ENCODE measurements at regions not wholly inside any gene's neighbourhood (a gene's known extent, or its start where the extent isn't known, plus 50 kb on each side); places are given as distances from the start of the nearest gene placed in this dataset.

DNA sequence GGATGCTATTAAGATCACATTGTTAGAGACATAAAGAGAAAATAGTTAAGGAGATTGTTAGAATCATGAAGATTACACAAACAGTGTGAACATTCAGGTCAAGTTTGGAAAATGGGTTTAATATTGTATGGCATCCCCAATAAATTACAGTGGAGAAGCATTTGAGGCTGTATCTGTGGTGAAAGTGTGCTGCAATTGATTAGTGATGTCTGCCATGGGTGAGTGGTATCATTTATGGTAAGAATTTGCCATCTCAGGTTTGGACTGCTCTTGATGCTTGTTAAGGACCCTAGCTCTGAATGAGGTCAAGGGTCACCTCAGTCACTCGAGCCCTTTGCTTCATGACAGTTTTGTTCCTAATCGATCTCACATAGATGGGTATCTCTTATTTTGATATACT, 265.7 kb upstream of the SRRM4 start:
- DNase-seq, result no peak
- Histone ChIP-seq H3K27ac (no peak overlapping the region), H3K4me3 (ENCODE audit: low read depth, low read length) (no peak overlapping the region), H3K36me3 (replicated peaks) (no peaks in the 10 kb centered on the region), H3K27me3 (replicated peaks) (no peaks in the 10 kb centered on the region)
- in situ Hi-C loops (cut with HindIII; ENCODE audit: low pct_ligation_motif_present, low sequenced_read_pairs), result no loop called here
- TF ChIP-seq CTCF (IDR thresholded peaks at IDR 0.05; ENCODE audit: low read depth, low read length, missing control alignments), result no peak

DNA sequence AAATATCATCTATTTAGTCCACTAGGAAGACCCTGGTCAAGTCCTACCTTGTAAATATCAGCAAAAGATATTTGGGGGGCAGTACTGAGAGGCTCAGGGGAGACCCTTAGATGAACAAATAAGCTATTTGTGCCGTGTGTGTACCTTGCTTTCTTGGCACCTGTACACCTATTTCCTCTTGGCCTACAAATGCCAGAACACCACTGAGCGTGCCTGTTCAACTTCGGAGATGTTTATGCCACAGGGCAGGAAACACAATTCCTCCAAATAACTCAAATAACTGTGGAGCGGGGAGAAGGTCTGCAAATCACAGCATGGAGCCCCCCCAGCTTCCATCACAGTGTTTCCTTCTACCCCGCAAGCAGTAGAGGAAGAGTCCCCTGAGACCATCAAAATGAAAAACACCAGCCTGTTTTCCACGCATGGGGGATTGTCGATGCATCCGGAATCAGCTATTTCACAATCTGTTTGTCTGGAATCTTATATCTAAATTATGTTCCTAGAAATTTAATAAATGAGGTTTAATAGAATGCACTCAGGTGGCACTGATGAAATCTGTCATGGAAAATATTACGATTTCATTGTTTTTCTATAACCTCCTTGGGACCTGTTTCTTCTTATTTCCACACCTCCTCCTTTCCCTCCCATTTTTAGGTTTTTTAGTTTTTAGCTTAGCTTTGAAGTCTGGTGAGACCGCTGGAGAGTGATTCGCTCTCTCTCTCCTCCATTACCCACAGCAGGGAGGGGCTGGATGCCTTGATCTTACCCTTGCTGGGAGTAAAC, 254.0 kb upstream of the SRRM4 start:
- H3K27me3 ChIP-seq (replicated peaks), result no peaks in the 10 kb centered on the region
- TF ChIP-seq CTCF (IDR thresholded peaks at IDR 0.05; ENCODE audit: low read depth, low read length, missing control alignments), result no peak
- in situ Hi-C loops (cut with HindIII; ENCODE audit: low pct_ligation_motif_present, low sequenced_read_pairs), result no loop called here
- no peak for DNase-seq
- H3K27ac ChIP-seq, result no peak overlapping the region
- H3K4me3 ChIP-seq (ENCODE audit: low read depth, low read length), result no peak overlapping the region
- no peaks in the 10 kb centered on the region for H3K36me3 ChIP-seq (replicated peaks)

GRCh38 chr12:118727979-118728366, 253.4 kb upstream of the SRRM4 start:
- Histone ChIP-seq H3K36me3 (replicated peaks) (no peaks in the 10 kb centered on the region), H3K27ac (no peak overlapping the region), H3K4me3 (ENCODE audit: low read depth, low read length) (no peak overlapping the region), H3K27me3 (replicated peaks) (no peaks in the 10 kb centered on the region)
- in situ Hi-C loops (cut with HindIII; ENCODE audit: low pct_ligation_motif_present, low sequenced_read_pairs), result no loop called here
- no peak for TF ChIP-seq CTCF (IDR thresholded peaks at IDR 0.05; ENCODE audit: low read depth, low read length, missing control alignments)
- no peak for DNase-seq

GRCh38 chr12:118734266-118734665, 247.1 kb upstream of the SRRM4 start:
- Histone ChIP-seq H3K27me3 (replicated peaks) (no peaks in the 10 kb centered on the region), H3K27ac (no peak overlapping the region), H3K36me3 (replicated peaks) (no peaks in the 10 kb centered on the region), H3K4me3 (ENCODE audit: low read depth, low read length) (no peak overlapping the region)
- DNase-seq, result no peak
- in situ Hi-C loops (cut with HindIII; ENCODE audit: low pct_ligation_motif_present, low sequenced_read_pairs), result no loop called here
- TF ChIP-seq CTCF (IDR thresholded peaks at IDR 0.05; ENCODE audit: low read depth, low read length, missing control alignments), result no peak

- in situ Hi-C loops (cut with HindIII; ENCODE audit: low pct_ligation_motif_present, low sequenced_read_pairs), result no loop called here
Measured at GRCh38 chr12:118737985-118738540, 243.3 kb upstream of the SRRM4 start.

More at GRCh38 chr12:118737985-118738540, 243.3 kb upstream of the SRRM4 start:
- Histone ChIP-seq H3K4me3 (ENCODE audit: low read depth, low read length) (no peak overlapping the region), H3K27ac (no peak overlapping the region), H3K36me3 (replicated peaks) (no peaks in the 10 kb centered on the region), H3K27me3 (replicated peaks) (no peaks in the 10 kb centered on the region)
- no peak for TF ChIP-seq CTCF (IDR thresholded peaks at IDR 0.05; ENCODE audit: low read depth, low read length, missing control alignments)
- no peak for DNase-seq

All from brain microvascular endothelial cell (primary cell).